ENCODE measurements at regions not wholly inside any gene's neighbourhood (a gene's known extent, or its start where the extent isn't known, plus 50 kb on each side); places are given as distances from the start of the nearest gene placed in this dataset.

DNA sequence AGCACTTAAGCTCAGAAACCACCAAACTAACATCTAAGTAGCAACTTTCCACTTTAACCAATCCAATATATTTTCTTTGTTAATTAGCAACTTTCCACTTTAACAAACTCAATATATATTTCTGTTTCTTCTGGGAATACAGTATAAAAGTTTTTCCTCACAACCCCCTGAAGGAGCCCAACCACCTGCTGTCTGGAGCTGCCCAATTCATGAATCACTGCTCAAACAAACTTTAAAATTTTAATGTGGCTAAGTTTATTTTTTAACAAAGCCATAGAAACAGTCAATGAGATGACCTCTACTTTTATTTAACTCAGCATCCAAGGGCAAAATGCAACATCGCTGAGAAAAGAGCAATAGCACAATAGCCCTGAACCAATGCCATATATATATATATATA, 500.1 kb downstream of the EPM2A start:
- no peak overlapping the region for H3K27ac ChIP-seq
- DNase-seq (no peak), ATAC-seq (no peak)
- H3K4me3 ChIP-seq = no peak overlapping the region
- no peaks in the 10 kb centered on the region for H3K9me3 ChIP-seq
- no peaks in the 10 kb centered on the region for H3K36me3 ChIP-seq
- TF ChIP-seq, protein P1, sequence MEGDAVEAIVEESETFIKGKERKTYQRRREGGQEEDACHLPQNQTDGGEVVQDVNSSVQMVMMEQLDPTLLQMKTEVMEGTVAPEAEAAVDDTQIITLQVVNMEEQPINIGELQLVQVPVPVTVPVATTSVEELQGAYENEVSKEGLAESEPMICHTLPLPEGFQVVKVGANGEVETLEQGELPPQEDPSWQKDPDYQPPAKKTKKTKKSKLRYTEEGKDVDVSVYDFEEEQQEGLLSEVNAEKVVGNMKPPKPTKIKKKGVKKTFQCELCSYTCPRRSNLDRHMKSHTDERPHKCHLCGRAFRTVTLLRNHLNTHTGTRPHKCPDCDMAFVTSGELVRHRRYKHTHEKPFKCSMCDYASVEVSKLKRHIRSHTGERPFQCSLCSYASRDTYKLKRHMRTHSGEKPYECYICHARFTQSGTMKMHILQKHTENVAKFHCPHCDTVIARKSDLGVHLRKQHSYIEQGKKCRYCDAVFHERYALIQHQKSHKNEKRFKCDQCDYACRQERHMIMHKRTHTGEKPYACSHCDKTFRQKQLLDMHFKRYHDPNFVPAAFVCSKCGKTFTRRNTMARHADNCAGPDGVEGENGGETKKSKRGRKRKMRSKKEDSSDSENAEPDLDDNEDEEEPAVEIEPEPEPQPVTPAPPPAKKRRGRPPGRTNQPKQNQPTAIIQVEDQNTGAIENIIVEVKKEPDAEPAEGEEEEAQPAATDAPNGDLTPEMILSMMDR (IDR thresholded peaks at IDR 0.05) = no peak
- intact Hi-C loops (cut with DNase I) = no loop called here
- no peaks in the 10 kb centered on the region for H3K27me3 ChIP-seq (ENCODE audit: low read depth)
- H3K4me1 ChIP-seq = no peaks in the 10 kb centered on the region

DNA sequence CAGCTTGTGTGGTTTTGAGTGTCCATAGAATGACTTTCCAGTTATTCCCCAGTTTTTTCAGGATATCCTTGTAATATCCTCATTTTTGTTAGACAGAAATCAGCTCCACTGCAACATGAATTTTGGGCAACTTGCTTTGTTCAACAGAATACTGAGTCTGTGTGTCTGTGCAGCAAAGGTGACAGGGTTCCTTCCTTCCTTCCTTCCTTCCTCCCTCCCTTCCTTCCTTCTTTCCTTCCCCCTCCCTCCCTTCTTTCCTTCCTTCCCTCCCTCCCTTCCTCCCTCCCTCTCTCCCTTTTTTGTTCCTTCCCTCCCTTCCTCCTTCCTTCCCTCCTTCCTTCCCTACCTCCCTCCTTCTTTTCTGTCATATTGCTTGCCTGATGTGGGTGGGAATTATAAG, 496.5 kb downstream of the EPM2A start:
- no peak for ATAC-seq
- H3K27ac ChIP-seq = no peak overlapping the region
- intact Hi-C loops (cut with DNase I) = no loop called here
- H3K4me1 ChIP-seq = no peaks in the 10 kb centered on the region
- H3K4me3 ChIP-seq = no peak overlapping the region
- H3K9me3 ChIP-seq = no peaks in the 10 kb centered on the region
- no peaks in the 10 kb centered on the region for H3K27me3 ChIP-seq (ENCODE audit: low read depth)
- DNase-seq = no peak
- H3K36me3 ChIP-seq = no peaks in the 10 kb centered on the region
- TF ChIP-seq, protein P1 (IDR thresholded peaks at IDR 0.05) = no peak

DNA sequence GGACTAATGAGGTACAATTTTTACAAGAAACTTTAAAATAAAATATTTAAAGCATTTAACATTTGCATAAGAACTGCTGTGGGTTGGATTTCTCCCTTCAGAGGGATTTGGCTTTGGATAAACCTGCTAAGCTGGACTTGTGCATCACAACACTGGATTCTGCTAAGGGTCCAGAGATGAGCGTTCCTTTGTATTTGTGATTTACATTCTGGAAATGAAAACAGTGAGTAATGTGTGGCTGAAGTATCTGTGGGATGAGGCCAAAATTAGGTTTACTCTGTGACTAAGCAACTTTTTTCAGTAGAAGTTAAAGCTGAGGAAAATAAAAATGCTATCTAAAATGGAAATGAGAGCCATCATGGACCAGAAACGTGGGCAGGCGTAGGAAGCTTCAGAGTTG, 494.3 kb downstream of the EPM2A start:
- intact Hi-C loops (cut with DNase I) = no loop called here
- no peaks in the 10 kb centered on the region for H3K4me1 ChIP-seq
- H3K9me3 ChIP-seq = no peaks in the 10 kb centered on the region
- H3K27ac ChIP-seq = no peak overlapping the region
- DNase-seq (no peak), ATAC-seq (no peak)
- H3K27me3 ChIP-seq (ENCODE audit: low read depth) = no peaks in the 10 kb centered on the region
- H3K36me3 ChIP-seq = no peaks in the 10 kb centered on the region
- H3K4me3 ChIP-seq = no peak overlapping the region
- TF ChIP-seq, protein P1 (IDR thresholded peaks at IDR 0.05) = no peak

DNA sequence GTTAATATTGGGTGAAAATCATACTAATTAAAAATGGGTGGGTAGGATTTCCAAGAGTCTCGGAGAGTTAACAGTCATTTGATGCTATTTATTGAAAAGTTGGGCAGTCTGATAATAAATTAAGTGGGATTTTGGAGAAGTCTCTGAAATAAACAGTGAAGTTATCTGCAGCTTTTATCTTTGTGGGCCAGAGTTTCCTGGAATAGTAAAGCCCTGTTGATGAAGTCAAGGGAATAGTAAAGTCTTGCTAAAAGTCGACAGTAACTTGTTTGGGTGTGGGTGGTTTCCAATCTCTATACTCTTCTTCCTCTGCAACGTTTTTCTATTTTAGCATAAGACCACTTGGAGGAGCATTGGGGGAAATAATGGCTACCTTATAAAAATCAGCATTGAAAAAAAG, 493.6 kb downstream of the EPM2A start:
- no peak for DNase-seq
- ATAC-seq = no peak

DNA sequence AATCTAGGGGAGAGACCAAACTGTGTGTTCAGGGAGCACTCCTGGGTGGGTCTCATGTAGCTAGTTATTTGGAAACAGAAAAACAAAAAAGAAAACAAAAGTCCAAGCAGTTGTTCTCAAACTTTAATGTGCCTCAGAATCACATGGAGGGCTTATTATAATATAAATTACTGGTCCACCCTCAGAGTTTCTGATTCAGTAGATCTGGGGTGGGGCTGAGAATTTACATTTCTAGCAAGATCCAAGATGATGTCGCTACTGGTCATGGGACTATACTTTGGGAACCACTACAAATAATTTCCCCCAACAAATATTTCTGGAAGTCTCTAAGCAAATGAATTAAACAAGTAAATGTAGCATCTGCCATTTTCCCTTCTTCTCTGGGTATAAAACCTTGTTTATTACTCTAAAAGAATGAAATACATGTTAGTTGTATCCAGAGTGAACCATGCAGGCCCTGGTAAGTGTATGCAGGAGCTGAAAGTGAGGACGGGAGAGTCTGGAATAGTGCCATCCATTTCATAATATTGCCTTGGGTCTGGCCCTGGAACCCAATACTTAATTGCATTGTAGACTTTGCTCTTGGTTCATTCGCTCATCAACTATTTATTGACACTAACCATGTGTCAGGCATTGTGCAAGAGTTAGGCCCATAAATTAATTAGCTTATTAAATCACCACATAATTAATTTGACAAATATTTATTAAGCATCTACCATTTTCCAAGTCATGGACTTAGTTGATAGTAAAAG, 490.8 kb downstream of the EPM2A start:
- ATAC-seq (no peak), DNase-seq (no peak)
- H3K27me3 ChIP-seq (ENCODE audit: low read depth) = no peaks in the 10 kb centered on the region
- no peaks in the 10 kb centered on the region for H3K4me1 ChIP-seq
- TF ChIP-seq, protein P1 (IDR thresholded peaks at IDR 0.05) = no peak
- H3K36me3 ChIP-seq = no peaks in the 10 kb centered on the region
- no peak overlapping the region for H3K4me3 ChIP-seq
- no peaks in the 10 kb centered on the region for H3K9me3 ChIP-seq
- intact Hi-C loops (cut with DNase I) = no loop called here
- no peak overlapping the region for H3K27ac ChIP-seq

More for the DNA sequence above, 493.6 kb downstream of the EPM2A start:
- no peak overlapping the region for H3K4me3 ChIP-seq
- intact Hi-C loops (cut with DNase I) = no loop called here
- H3K27me3 ChIP-seq (ENCODE audit: low read depth) = no peaks in the 10 kb centered on the region
- TF ChIP-seq, protein P1 (IDR thresholded peaks at IDR 0.05) = no peak
- H3K9me3 ChIP-seq = no peaks in the 10 kb centered on the region
- H3K4me1 ChIP-seq = no peaks in the 10 kb centered on the region
- H3K36me3 ChIP-seq = no peaks in the 10 kb centered on the region
- no peak overlapping the region for H3K27ac ChIP-seq
